ENCODE measurements at regions not wholly inside any gene's neighbourhood (a gene's known extent, or its start where the extent isn't known, plus 50 kb on each side); places are given as distances from the start of the nearest gene placed in this dataset.
A peak's percentile ranks its signal among the peaks of the same experiment; 100 is the strongest.

DNA sequence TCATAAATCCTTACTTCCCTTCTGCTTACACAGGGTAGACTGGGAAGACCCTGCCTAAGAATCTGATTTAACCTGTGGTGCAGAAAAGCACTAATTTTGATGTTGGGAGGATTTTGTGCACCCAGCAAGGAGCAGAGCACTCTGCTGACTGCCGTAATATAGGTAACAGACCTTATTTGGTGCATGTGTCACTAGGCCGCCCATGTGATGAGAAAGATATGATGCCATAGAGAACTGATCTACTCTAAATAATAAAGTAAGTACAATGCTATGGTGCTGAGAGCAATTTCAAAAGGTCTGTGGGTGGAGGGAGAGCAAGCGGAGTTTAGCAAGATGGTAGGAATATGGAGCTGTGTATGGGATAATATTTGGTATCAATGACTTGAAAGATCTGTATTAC, 1663.6 kb upstream of the SEL1L start:
- POLR2A ChIA-PET, result no interaction called here
- no peaks in the 10 kb centered on the region for H3K27me3 Mint-ChIP-seq (ENCODE audit: insufficient read depth, unreplicated experiment)
- no TSS peak for BruUV-seq (replicated peaks)

DNA sequence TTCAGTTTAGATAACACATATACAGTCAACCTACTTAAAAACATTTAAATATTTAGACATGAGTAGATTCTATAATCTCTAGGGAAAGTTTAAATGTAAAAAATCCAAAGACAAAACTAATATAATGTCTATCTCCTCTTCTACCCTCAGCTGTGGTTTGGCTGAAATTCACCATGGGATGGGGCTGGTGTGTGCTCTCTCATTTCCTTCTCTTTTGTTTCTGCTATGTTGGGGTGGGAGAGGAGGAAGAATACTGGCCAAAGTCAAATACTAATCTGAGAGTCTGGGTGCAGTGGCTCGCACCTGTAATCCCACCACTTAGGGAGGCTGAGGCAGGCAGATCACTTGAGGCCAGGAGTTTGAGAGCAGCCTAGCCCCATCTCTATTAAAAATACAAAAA, 1673.9 kb upstream of the SEL1L start:
- CTCF ChIA-PET, result no interaction called here
- no peak overlapping the region for H3K4me3 Mint-ChIP-seq (ENCODE audit: unreplicated experiment)
- H3K27ac Mint-ChIP-seq (ENCODE audit: low read depth, unreplicated experiment), result no peak overlapping the region
- DNase-seq (ENCODE audit: unreplicated experiment), result no peak
- POLR2A ChIA-PET, result no interaction called here
- no peaks in the 10 kb centered on the region for H3K27me3 Mint-ChIP-seq (ENCODE audit: insufficient read depth, unreplicated experiment)
- intact Hi-C loops (cut with micrococcal nuclease), result no loop called here
- no peaks in the 10 kb centered on the region for H3K4me1 Mint-ChIP-seq (ENCODE audit: insufficient read depth, unreplicated experiment)
- no peak for TF ChIP-seq CTCF (IDR thresholded peaks at IDR 0.05; ENCODE audit: unreplicated experiment)
- BruUV-seq (replicated peaks), result no TSS peak
- peaks cover 7% of the 10 kb centered on the region for H3K9me3 Mint-ChIP-seq (ENCODE audit: unreplicated experiment)
- no peaks in the 10 kb centered on the region for H3K36me3 Mint-ChIP-seq (ENCODE audit: insufficient read depth, unreplicated experiment)

More for the DNA sequence above, 1663.6 kb upstream of the SEL1L start:
- H3K9me3 Mint-ChIP-seq (ENCODE audit: unreplicated experiment), result no peaks in the 10 kb centered on the region
- CTCF ChIA-PET, result no interaction called here
- H3K4me3 Mint-ChIP-seq (ENCODE audit: unreplicated experiment), result no peak overlapping the region
- intact Hi-C loops (cut with micrococcal nuclease), result no loop called here
- no peak overlapping the region for H3K27ac Mint-ChIP-seq (ENCODE audit: low read depth, unreplicated experiment)
- DNase-seq (ENCODE audit: unreplicated experiment), result no peak
- H3K36me3 Mint-ChIP-seq (ENCODE audit: insufficient read depth, unreplicated experiment), result no peaks in the 10 kb centered on the region
- no peak for TF ChIP-seq CTCF (IDR thresholded peaks at IDR 0.05; ENCODE audit: unreplicated experiment)
- no peaks in the 10 kb centered on the region for H3K4me1 Mint-ChIP-seq (ENCODE audit: insufficient read depth, unreplicated experiment)

GRCh38 chr14:83208341-83208740, 1674.7 kb upstream of the SEL1L start:
- no peaks in the 10 kb centered on the region for H3K27me3 Mint-ChIP-seq (ENCODE audit: insufficient read depth, unreplicated experiment)
- POLR2A ChIA-PET, result interaction anchor here (0.5 kb wide), 1 partner anchor 8 kb away, joined by 3 read pairs; no protein-coding TSS in a partner anchor

GRCh38 chr14:83217492-83217891, 1683.8 kb upstream of the SEL1L start:
- H3K27ac Mint-ChIP-seq (ENCODE audit: low read depth, unreplicated experiment), result peak overlapping the region; percentile 57
- intact Hi-C loops (cut with micrococcal nuclease), result no loop called here
- DNase-seq (ENCODE audit: unreplicated experiment), result peak; percentile 94
- TF ChIP-seq CTCF (IDR thresholded peaks at IDR 0.05; ENCODE audit: unreplicated experiment), result no peak
- CTCF ChIA-PET, result interaction anchor here (0.6 to 1.1 kb wide), 6 partner anchors 9 to 675 kb away, joined by 3 to 4 read pairs (median 3); no protein-coding TSS in a partner anchor
- H3K4me3 Mint-ChIP-seq (ENCODE audit: unreplicated experiment), result no peak overlapping the region
- H3K9me3 Mint-ChIP-seq (ENCODE audit: unreplicated experiment), result peaks cover 7% of the 10 kb centered on the region
- H3K4me1 Mint-ChIP-seq (ENCODE audit: insufficient read depth, unreplicated experiment), result peaks cover 12% of the 10 kb centered on the region
- peaks cover 5% of the 10 kb centered on the region for H3K36me3 Mint-ChIP-seq (ENCODE audit: insufficient read depth, unreplicated experiment)
- POLR2A ChIA-PET, result interaction anchor here (0.7 to 0.8 kb wide), 2 partner anchors 12 to 211 kb away, joined by 3 read pairs; no protein-coding TSS in a partner anchor
- H3K27me3 Mint-ChIP-seq (ENCODE audit: insufficient read depth, unreplicated experiment), result no peaks in the 10 kb centered on the region
- BruUV-seq (replicated peaks), result no TSS peak

More at GRCh38 chr14:83208341-83208740, 1674.7 kb upstream of the SEL1L start:
- H3K36me3 Mint-ChIP-seq (ENCODE audit: insufficient read depth, unreplicated experiment), result no peaks in the 10 kb centered on the region
- peaks cover 7% of the 10 kb centered on the region for H3K9me3 Mint-ChIP-seq (ENCODE audit: unreplicated experiment)
- intact Hi-C loops (cut with micrococcal nuclease), result no loop called here
- no peak for DNase-seq (ENCODE audit: unreplicated experiment)
- no peak for TF ChIP-seq CTCF (IDR thresholded peaks at IDR 0.05; ENCODE audit: unreplicated experiment)
- no TSS peak for BruUV-seq (replicated peaks)
- H3K27ac Mint-ChIP-seq (ENCODE audit: low read depth, unreplicated experiment), result no peak overlapping the region
- no peak overlapping the region for H3K4me3 Mint-ChIP-seq (ENCODE audit: unreplicated experiment)
- no peaks in the 10 kb centered on the region for H3K4me1 Mint-ChIP-seq (ENCODE audit: insufficient read depth, unreplicated experiment)
- CTCF ChIA-PET, result no interaction called here
